ENCODE measurements at regions not wholly inside any gene's neighbourhood (a gene's known extent, or its start where the extent isn't known, plus 50 kb on each side); places are given as distances from the start of the nearest gene placed in this dataset.

- DNase-seq (ENCODE audit: extremely low spot score in 2 of 2), result no peak
- intact Hi-C loops (cut with DNase I), result loop anchor here (2.0 to 5.0 kb wide), 2 partner anchors 53 to 66 kb away; partner anchors contain the start of gene ABL1
- no peaks in the 10 kb centered on the region for H3K9me3 ChIP-seq
- peak overlapping the region in 1 of 2 donors; percentile 16 for H3K4me3 ChIP-seq
- H3K4me1 ChIP-seq, result peaks cover 61% of the 10 kb centered on the region
- peak overlapping the region; percentile 91 for H3K27ac ChIP-seq
- TF ChIP-seq POLR2AphosphoS5 (IDR thresholded peaks at IDR 0.05; ENCODE audit: insufficient read depth in 1 of 2, low read depth in 1 of 2) (no peak), POLR2A (IDR thresholded peaks at IDR 0.05) (no peak), CTCF (IDR thresholded peaks at IDR 0.05) (no peak)
- no peaks in the 10 kb centered on the region for H3K36me3 ChIP-seq
- no peaks in the 10 kb centered on the region for H3K27me3 ChIP-seq
Observed at GRCh38 chr9:130781569-130781968, 53.5 kb upstream of the ABL1 start.

- no peak overlapping the region for H3K4me3 ChIP-seq
- intact Hi-C loops (cut with DNase I), result loop anchor here (5.0 kb wide), 1 partner anchor 64 kb away; no protein-coding TSS in a partner anchor
- DNase-seq (ENCODE audit: extremely low spot score in 2 of 2), result no peak
- peak overlapping the region; percentile 91 for H3K27ac ChIP-seq
- H3K36me3 ChIP-seq, result no peaks in the 10 kb centered on the region
- no peaks in the 10 kb centered on the region for H3K27me3 ChIP-seq
- no peak for TF ChIP-seq POLR2AphosphoS5 (IDR thresholded peaks at IDR 0.05; ENCODE audit: insufficient read depth in 1 of 2, low read depth in 1 of 2)
- no peak for TF ChIP-seq POLR2A (IDR thresholded peaks at IDR 0.05)
- TF ChIP-seq CTCF (IDR thresholded peaks at IDR 0.05), result no peak
- no peaks in the 10 kb centered on the region for H3K9me3 ChIP-seq
- peaks cover 65% of the 10 kb centered on the region for H3K4me1 ChIP-seq
Observed at GRCh38 chr9:130782886-130783530, 52.0 kb upstream of the ABL1 start.

GRCh38 chr9:130785053-130785452, 50.0 kb upstream of the ABL1 start:
- no peaks in the 10 kb centered on the region for H3K36me3 ChIP-seq
- no peak for TF ChIP-seq POLR2A (IDR thresholded peaks at IDR 0.05)
- no peak for TF ChIP-seq CTCF (IDR thresholded peaks at IDR 0.05)
- TF ChIP-seq POLR2AphosphoS5 (IDR thresholded peaks at IDR 0.05; ENCODE audit: insufficient read depth in 1 of 2, low read depth in 1 of 2), result no peak
- peaks cover 6% of the 10 kb centered on the region for H3K9me3 ChIP-seq
- H3K4me3 ChIP-seq, result no peak overlapping the region
- intact Hi-C loops (cut with DNase I), result no loop called here
- H3K27ac ChIP-seq, result no peak overlapping the region
- no peaks in the 10 kb centered on the region for H3K27me3 ChIP-seq
- H3K4me1 ChIP-seq, result peaks cover 46% of the 10 kb centered on the region
- no peak for DNase-seq (ENCODE audit: extremely low spot score in 2 of 2)

Data from vagina (tissue), 2 donors.